Peyer's patch (tissue), 4 donors: ENCODE measurements at regions not wholly inside any gene's neighbourhood (a gene's known extent, or its start where the extent isn't known, plus 50 kb on each side); places are given as distances from the start of the nearest gene placed in this dataset.

Experiments
- DNase-seq, 3 donors: peaks; one replicate each; pipeline ENCODE4 v3.0.0-alpha.2; 2017 to 2019
- H3K27ac ChIP-seq, 4 donors: fragments of 200-600 bp; sonication (generic); one replicate each; pipeline ENCODE4 v1.5.1; 2016 to 2019
- H3K27me3 ChIP-seq, 2 donors: fragments of 200-600 bp; sonication (generic); one replicate each; pipeline ENCODE4 v1.5.1; 2019
- H3K36me3 ChIP-seq, 3 donors: fragments of 200-600 bp; sonication (generic); one replicate each; pipeline ENCODE4 v1.5.1; 2016 to 2019
- H3K4me1 ChIP-seq, 4 donors: fragments of 200-600 bp; sonication (generic); one replicate each; pipeline ENCODE4 v1.5.1; 2016 to 2019
- H3K4me3 ChIP-seq, 4 donors: fragments of 200-600 bp; sonication (generic); 1 replicate in 3 of 4; 2 replicates in 1 of 4; pipeline ENCODE4 v1.5.1; 2016 to 2019; ENCODE audit warnings: mild to moderate bottlenecking in 1 of 4
- H3K9me3 ChIP-seq, 4 donors: fragments of 200-600 bp; sonication (generic); one replicate each; pipeline ENCODE4 v1.5.1; 2016 to 2019; ENCODE audit warnings: mild to moderate bottlenecking in 1 of 4
- POLR2A ChIP-seq, 2 donors: fragments of 450-650 bp; IDR thresholded peaks; one replicate each; pipeline ENCODE4 v1.5.1; 2017; ENCODE audit warnings: antibody characterized with exemption in 2 of 2, mild to moderate bottlenecking in 2 of 2, moderate library complexity in 2 of 2
- TF ChIP-seq, protein P1 (sequence below), 6 experiments: fragments of 450-650 bp in 4 of 6; fragments of 200-600 bp in 2 of 6; sonication (generic) in 1 of 6; IDR thresholded peaks; one replicate each; pipeline ENCODE4 v1.5.1; 2017 to 2019; ENCODE audit warnings: antibody characterized with exemption in 6 of 6, mild to moderate bottlenecking in 3 of 6, moderate library complexity in 1 of 6

GRCh38 chr10:78391585-78391984 is 357.9 kb downstream of the RPS24 start:
- no peak overlapping the region for H3K27ac ChIP-seq
- H3K9me3 ChIP-seq, result no peaks in the 10 kb centered on the region
- no peaks in the 10 kb centered on the region for H3K27me3 ChIP-seq
- H3K4me3 ChIP-seq, result no peak overlapping the region
- H3K36me3 ChIP-seq, result no peaks in the 10 kb centered on the region
- no peaks in the 10 kb centered on the region for H3K4me1 ChIP-seq
- no peak for TF ChIP-seq POLR2A (IDR thresholded peaks at IDR 0.05)
- TF ChIP-seq, protein P1, sequence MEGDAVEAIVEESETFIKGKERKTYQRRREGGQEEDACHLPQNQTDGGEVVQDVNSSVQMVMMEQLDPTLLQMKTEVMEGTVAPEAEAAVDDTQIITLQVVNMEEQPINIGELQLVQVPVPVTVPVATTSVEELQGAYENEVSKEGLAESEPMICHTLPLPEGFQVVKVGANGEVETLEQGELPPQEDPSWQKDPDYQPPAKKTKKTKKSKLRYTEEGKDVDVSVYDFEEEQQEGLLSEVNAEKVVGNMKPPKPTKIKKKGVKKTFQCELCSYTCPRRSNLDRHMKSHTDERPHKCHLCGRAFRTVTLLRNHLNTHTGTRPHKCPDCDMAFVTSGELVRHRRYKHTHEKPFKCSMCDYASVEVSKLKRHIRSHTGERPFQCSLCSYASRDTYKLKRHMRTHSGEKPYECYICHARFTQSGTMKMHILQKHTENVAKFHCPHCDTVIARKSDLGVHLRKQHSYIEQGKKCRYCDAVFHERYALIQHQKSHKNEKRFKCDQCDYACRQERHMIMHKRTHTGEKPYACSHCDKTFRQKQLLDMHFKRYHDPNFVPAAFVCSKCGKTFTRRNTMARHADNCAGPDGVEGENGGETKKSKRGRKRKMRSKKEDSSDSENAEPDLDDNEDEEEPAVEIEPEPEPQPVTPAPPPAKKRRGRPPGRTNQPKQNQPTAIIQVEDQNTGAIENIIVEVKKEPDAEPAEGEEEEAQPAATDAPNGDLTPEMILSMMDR (IDR thresholded peaks at IDR 0.05), result no peak
- no peak for DNase-seq

- DNase-seq, result no peak
- no peak for TF ChIP-seq POLR2A (IDR thresholded peaks at IDR 0.05)
- TF ChIP-seq, protein P1 (IDR thresholded peaks at IDR 0.05), result no peak
- Histone ChIP-seq H3K9me3 (no peaks in the 10 kb centered on the region), H3K27ac (no peak overlapping the region), H3K36me3 (no peaks in the 10 kb centered on the region), H3K27me3 (no peaks in the 10 kb centered on the region), H3K4me1 (no peaks in the 10 kb centered on the region), H3K4me3 (no peak overlapping the region)
These were observed 358.5 kb downstream of the RPS24 start for GRCh38 chr10:78392197-78392596.

- H3K4me3 ChIP-seq, result no peak overlapping the region
- TF ChIP-seq, protein P1 (IDR thresholded peaks at IDR 0.05), result no peak
- no peak for TF ChIP-seq POLR2A (IDR thresholded peaks at IDR 0.05)
- no peak overlapping the region for H3K27ac ChIP-seq
- H3K4me1 ChIP-seq, result no peaks in the 10 kb centered on the region
- no peaks in the 10 kb centered on the region for H3K36me3 ChIP-seq
- no peaks in the 10 kb centered on the region for H3K9me3 ChIP-seq
- no peaks in the 10 kb centered on the region for H3K27me3 ChIP-seq
- DNase-seq, result no peak
These were observed 359.4 kb downstream of the RPS24 start for GRCh38 chr10:78393094-78393493.

DNA sequence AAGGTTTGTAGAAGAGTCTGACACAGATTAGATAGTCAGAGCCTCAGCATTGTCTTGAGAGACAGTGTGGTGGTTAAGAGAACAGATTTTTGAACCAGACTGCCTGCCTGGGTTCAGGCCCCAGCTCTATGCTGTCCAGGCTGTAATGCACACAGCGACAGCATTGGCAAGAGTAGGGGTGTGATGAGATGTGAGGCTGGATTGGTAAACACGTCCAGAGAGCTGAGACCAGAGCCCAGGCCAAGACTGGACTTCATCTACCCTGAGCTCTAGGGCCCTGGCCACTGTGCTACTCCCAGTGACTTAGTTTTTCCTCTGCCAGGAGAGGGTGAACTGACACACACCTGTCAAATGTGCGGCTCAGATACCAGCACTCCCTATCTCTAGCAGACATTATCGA is 360.4 kb downstream of the RPS24 start:
- Histone ChIP-seq H3K4me1 (no peaks in the 10 kb centered on the region), H3K4me3 (no peak overlapping the region), H3K27me3 (no peaks in the 10 kb centered on the region), H3K9me3 (no peaks in the 10 kb centered on the region), H3K36me3 (no peaks in the 10 kb centered on the region), H3K27ac (no peak overlapping the region)
- no peak for DNase-seq
- TF ChIP-seq, protein P1 (IDR thresholded peaks at IDR 0.05), result no peak

DNA sequence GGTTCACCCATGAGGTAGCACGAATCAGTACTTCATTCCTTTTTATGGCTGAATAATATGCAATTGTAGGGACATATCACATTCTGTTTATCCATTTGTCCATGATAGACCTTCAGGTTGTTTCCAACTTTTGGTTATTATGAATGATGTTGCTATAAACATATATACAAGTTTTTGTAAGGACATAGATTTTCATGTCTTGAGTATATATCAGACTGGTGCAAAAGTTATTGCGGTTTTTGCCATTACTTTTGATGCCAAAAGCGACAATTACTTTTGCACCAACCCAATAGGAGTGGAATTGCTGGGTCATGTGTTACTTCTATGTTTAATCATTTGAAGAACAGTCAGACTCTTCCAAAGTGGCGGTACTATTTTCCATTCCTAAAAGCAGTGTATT is 361.5 kb downstream of the RPS24 start:
- no peaks in the 10 kb centered on the region for H3K9me3 ChIP-seq
- no peak overlapping the region for H3K27ac ChIP-seq
- no peaks in the 10 kb centered on the region for H3K36me3 ChIP-seq
- no peaks in the 10 kb centered on the region for H3K27me3 ChIP-seq
- TF ChIP-seq POLR2A (IDR thresholded peaks at IDR 0.05), result no peak
- TF ChIP-seq, protein P1 (IDR thresholded peaks at IDR 0.05), result no peak
- no peak overlapping the region for H3K4me3 ChIP-seq
- H3K4me1 ChIP-seq, result no peaks in the 10 kb centered on the region
- DNase-seq, result no peak

GRCh38 chr10:78396754-78397153 is 363.1 kb downstream of the RPS24 start:
- H3K27me3 ChIP-seq, result no peaks in the 10 kb centered on the region
- TF ChIP-seq, protein P1 (IDR thresholded peaks at IDR 0.05), result no peak
- no peak for TF ChIP-seq POLR2A (IDR thresholded peaks at IDR 0.05)
- no peak for DNase-seq

More at GRCh38 chr10:78396754-78397153, 363.1 kb downstream of the RPS24 start:
- no peak overlapping the region for H3K4me3 ChIP-seq
- no peaks in the 10 kb centered on the region for H3K36me3 ChIP-seq
- H3K9me3 ChIP-seq, result no peaks in the 10 kb centered on the region
- H3K4me1 ChIP-seq, result no peaks in the 10 kb centered on the region
- no peak overlapping the region for H3K27ac ChIP-seq
